ENCODE measurements at regions not wholly inside any gene's neighbourhood (a gene's known extent, or its start where the extent isn't known, plus 50 kb on each side); places are given as distances from the start of the nearest gene placed in this dataset.

DNA sequence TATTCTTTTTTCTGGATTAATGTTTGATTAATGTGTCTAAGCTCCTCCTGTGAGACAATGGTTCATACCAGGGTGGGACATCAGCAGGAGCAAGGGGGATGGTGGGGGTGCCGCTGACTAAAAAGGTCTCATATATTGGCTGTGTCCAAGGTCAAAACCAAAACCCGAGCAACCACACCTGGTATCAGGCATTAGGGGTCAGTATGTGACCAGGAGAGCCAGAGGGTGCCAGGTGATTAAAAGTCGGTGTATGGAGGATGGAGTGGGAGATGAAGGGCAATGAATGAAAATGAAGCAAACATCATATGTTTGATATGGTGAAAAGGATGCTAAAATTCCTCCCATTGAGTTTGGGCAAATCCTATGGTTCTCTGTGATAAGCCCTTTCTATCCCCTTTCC lies 118.0 kb downstream of the MIAT start:
- H3K27ac ChIP-seq (ENCODE audit: low read depth, low read length, poor library complexity, severe bottlenecking) = no peak overlapping the region
- CTCF ChIA-PET = no interaction called here
- intact Hi-C loops (cut with micrococcal nuclease; ENCODE audit: unreplicated experiment) = no loop called here
- no peaks in the 10 kb centered on the region for H3K9me3 ChIP-seq (ENCODE audit: low read depth, low read length, poor library complexity, severe bottlenecking)
- H3K27me3 ChIP-seq (replicated peaks; ENCODE audit: insufficient read depth, low read depth, low read length, poor library complexity) = no peaks in the 10 kb centered on the region
- POLR2A ChIA-PET (ENCODE audit: low non-redundant PET) = no interaction called here
- no peak for TF ChIP-seq EZH2 (IDR thresholded peaks at IDR 0.05; ENCODE audit: borderline replicate concordance, low read depth, low read length, poor library complexity, severe bottlenecking)
- TF ChIP-seq CTCF (conservative IDR thresholded peaks at IDR 0.05; ENCODE audit: low read depth, low read length) = no peak
- no peaks in the 10 kb centered on the region for H3K4me1 ChIP-seq (ENCODE audit: insufficient read depth, low read length, poor library complexity, severe bottlenecking)
- no TSS peak for BruUV-seq (replicated peaks)
- DNase-seq (ENCODE audit: low spot score) = no peak
- no peaks in the 10 kb centered on the region for H3K36me3 ChIP-seq (ENCODE audit: insufficient read depth, low read length, poor library complexity, severe bottlenecking)
- H3K4me3 ChIP-seq (ENCODE audit: low read depth, low read length, poor library complexity, severe bottlenecking) = no peak overlapping the region

DNA sequence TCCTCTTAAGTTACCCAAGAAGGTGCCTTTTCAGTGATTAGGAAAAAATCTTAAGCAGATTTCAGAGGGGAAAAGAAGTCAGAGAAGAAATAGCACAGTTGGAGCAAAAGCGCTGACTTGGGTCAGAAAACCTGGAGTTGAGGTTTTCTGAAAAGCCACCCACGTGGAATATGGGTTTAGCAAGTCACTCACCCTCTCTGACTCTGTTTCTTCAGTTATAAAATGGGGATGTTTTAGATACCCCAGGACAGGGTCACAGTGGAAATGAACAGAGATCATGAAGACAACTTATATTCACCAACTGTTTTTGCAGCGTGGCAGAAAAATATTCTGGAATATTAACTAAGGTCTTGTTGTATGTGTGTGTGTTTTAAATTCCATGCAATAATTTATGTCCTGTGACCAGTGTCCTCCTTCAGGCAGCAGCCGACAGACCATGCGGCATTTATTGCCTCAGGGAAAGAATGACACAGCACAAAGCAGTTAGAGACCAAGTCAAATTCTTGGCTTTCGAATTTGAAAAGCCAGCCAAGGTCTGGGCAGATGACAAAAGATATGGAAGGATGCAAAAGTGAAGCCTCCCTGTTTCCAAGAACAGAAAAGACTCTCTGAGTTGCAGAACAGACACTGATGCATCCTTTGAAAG lies 119.9 kb downstream of the MIAT start:
- no TSS peak for BruUV-seq (replicated peaks)
- intact Hi-C loops (cut with micrococcal nuclease; ENCODE audit: unreplicated experiment) = no loop called here
- no peaks in the 10 kb centered on the region for H3K36me3 ChIP-seq (ENCODE audit: insufficient read depth, low read length, poor library complexity, severe bottlenecking)
- no peaks in the 10 kb centered on the region for H3K4me1 ChIP-seq (ENCODE audit: insufficient read depth, low read length, poor library complexity, severe bottlenecking)
- no peaks in the 10 kb centered on the region for H3K9me3 ChIP-seq (ENCODE audit: low read depth, low read length, poor library complexity, severe bottlenecking)
- POLR2A ChIA-PET (ENCODE audit: low non-redundant PET) = no interaction called here
- CTCF ChIA-PET = no interaction called here
- H3K27me3 ChIP-seq (replicated peaks; ENCODE audit: insufficient read depth, low read depth, low read length, poor library complexity) = no peaks in the 10 kb centered on the region
- H3K27ac ChIP-seq (ENCODE audit: low read depth, low read length, poor library complexity, severe bottlenecking) = no peak overlapping the region
- H3K4me3 ChIP-seq (ENCODE audit: low read depth, low read length, poor library complexity, severe bottlenecking) = no peak overlapping the region
- no peak for DNase-seq (ENCODE audit: low spot score)
- TF ChIP-seq CTCF (conservative IDR thresholded peaks at IDR 0.05; ENCODE audit: low read depth, low read length) (no peak), EZH2 (IDR thresholded peaks at IDR 0.05; ENCODE audit: borderline replicate concordance, low read depth, low read length, poor library complexity, severe bottlenecking) (no peak)

DNA sequence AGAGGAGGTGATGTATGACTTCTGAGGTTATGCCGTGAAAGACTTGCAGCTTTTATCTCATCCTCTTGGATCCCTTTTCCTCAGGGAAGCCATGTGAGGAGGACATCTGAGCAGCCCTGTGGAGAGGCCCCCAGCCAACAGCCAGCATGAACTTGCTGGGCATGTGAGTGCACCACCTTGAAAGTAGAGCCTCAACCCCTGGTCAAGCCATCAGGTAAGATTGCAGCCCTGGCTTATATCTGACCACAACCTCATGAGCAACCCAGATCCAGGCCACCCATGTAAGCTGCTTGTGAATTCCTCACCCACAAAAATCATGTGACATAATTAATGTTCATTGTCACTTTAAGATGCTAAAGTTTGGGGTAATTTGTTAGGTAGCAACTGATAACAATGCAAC lies 121.0 kb downstream of the MIAT start:
- POLR2A ChIA-PET (ENCODE audit: low non-redundant PET) = no interaction called here
- Histone ChIP-seq H3K4me1 (ENCODE audit: insufficient read depth, low read length, poor library complexity, severe bottlenecking) (no peaks in the 10 kb centered on the region), H3K27ac (ENCODE audit: low read depth, low read length, poor library complexity, severe bottlenecking) (no peak overlapping the region), H3K27me3 (replicated peaks; ENCODE audit: insufficient read depth, low read depth, low read length, poor library complexity) (no peaks in the 10 kb centered on the region), H3K4me3 (ENCODE audit: low read depth, low read length, poor library complexity, severe bottlenecking) (no peak overlapping the region), H3K36me3 (ENCODE audit: insufficient read depth, low read length, poor library complexity, severe bottlenecking) (no peaks in the 10 kb centered on the region), H3K9me3 (ENCODE audit: low read depth, low read length, poor library complexity, severe bottlenecking) (no peaks in the 10 kb centered on the region)
- TF ChIP-seq EZH2 (IDR thresholded peaks at IDR 0.05; ENCODE audit: borderline replicate concordance, low read depth, low read length, poor library complexity, severe bottlenecking) = no peak
- TF ChIP-seq CTCF (conservative IDR thresholded peaks at IDR 0.05; ENCODE audit: low read depth, low read length) = no peak
- no peak for DNase-seq (ENCODE audit: low spot score)
- CTCF ChIA-PET = no interaction called here
- intact Hi-C loops (cut with micrococcal nuclease; ENCODE audit: unreplicated experiment) = no loop called here
- no TSS peak for BruUV-seq (replicated peaks)

Measured in A673 (cell line).